Bone marrow (tissue), 2 donors: ENCODE measurements at regions not wholly inside any gene's neighbourhood (a gene's known extent, or its start where the extent isn't known, plus 50 kb on each side); places are given as distances from the start of the nearest gene placed in this dataset.

Experiments
- DNase-seq, 2 donors: peaks; one replicate each; lab custom pipeline; 2025; lab: John Stamatoyannopoulos, UW

DNA sequence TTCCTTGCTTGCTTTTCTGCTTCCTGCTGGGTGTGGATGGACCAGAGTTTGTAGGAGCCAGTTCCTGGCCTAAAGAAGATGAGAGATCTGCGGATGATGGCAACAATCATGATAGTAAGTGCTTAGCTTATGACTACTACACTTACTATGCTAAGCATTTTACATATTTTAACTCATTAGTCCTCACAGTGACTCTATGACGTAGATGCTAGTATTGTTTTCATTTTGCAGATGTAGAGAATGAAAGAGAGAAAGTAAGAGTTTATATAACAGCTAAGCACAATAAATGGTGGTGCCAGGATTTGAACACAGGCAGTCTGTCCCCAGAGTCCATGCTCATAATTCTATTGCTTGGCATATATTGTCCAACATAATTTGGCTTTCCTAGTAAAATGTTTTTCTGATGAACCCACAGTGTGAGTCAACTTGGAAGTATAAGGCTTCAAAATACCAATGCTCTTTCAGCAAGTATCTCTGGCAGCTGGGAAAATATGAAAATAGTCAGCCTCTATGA lies 363.2 kb upstream of the DDHD1 start:
- DNase-seq: no peak

DNA sequence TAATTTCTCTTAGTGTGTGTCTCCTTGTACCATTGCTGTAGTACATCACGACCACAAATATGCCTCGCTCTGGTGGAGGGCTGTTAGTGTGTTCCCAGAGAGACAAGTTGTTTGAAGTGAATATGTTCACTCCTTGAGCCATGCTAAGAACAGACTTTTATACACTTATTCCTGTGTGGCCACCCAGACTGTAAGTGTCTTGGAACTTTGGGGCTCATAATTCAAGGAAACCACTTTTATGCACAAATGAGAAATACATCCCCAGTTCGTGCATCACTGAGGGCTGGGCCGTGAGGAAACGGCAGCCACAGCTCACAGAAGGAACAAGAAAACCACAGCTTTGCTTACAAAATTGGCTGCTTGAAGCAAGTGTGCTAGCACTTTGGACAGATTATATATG lies 362.2 kb upstream of the DDHD1 start:
- no peak for DNase-seq

DNA sequence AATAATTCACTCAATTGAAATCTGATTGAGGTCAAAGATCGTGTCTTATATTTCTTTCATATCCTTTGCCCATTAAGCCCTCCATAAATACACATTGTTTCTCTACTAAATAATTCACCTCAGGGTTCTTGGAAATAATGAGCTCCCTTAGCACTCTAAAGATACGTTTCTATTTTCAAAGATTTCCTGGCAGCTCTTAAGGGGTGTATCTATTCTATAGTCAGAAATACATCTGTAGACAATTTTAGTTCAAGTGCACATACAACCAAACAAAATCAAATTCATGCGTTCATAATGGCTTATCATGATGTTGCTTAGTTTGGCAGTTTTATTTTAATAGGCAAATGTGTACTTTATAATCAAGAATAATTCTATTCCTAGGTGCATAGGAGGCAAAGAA lies 361.1 kb upstream of the DDHD1 start:
- DNase-seq: no peak

DNA sequence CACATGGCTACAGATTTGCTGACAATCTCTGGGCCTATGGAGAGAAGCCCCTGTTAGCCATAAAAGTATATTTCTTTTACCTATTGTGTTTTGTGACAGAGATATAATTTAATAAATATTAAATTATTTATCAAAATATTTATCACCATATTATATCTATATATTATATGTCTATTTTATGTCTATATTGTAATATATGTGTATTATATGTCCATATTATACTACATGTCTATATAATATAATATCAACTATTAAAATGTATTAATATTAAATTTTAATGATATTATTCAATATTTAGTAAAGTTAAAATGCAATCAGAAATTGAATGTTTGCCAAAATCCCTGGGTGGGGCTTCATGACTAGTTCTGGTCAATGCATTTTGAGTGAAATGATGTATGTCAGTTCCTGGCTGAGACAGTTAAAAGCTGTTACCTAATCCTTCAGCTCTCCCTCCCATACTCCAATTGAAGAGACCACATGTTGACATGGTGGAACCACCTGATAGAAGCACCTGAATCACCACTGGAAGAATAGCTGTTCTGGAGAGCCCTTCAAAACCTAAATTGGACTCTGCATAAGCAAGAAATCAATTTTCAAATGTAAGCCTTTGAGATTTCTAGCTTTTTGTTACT lies 357.3 kb upstream of the DDHD1 start:
- DNase-seq: no peak

DNA sequence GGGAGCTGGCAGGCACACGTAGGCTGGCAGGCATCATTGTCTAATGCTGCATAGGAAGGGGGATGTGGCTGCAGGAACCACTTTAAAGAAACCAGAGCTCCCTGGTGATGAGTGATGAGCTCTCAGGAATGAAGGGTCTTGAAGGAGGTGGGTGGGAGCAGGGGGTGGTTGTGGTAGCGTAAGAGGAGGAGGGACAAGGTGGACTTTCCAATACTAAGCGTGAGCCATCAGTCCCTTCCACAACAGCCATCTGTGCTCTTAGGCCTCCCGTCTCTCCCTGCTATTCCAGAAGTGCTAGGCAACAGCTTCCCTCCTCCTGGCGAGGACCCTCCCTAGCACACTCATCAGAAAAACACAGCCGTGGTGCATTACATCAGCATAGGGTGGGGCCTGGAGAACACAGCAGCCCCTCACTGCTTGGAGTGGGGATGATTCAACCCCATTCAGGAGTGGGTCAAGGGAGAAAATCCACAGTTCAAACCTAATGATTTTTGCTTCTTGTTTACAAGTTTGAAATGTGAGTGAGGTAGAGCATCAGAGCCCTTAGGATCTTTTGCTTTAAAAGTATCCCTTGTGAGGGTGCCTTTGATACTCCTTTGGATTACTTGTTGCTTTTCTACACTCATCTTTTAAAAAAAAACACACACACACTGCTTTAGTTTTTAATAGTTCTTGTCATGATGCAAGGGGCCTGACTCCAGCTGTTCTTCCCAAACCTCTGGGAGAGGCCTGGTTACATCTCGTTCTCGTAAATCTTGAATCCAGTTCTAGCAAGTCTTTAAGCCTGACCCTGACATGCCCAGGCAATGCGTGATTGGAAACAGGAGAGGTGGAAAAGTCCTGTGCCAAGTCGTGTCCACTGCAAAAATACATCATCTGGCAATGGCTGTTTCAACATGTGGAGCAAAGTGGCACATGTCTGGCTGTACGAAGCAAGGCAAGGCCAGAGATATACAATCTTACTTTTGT lies 356.4 kb upstream of the DDHD1 start:
- DNase-seq: no peak

DNA sequence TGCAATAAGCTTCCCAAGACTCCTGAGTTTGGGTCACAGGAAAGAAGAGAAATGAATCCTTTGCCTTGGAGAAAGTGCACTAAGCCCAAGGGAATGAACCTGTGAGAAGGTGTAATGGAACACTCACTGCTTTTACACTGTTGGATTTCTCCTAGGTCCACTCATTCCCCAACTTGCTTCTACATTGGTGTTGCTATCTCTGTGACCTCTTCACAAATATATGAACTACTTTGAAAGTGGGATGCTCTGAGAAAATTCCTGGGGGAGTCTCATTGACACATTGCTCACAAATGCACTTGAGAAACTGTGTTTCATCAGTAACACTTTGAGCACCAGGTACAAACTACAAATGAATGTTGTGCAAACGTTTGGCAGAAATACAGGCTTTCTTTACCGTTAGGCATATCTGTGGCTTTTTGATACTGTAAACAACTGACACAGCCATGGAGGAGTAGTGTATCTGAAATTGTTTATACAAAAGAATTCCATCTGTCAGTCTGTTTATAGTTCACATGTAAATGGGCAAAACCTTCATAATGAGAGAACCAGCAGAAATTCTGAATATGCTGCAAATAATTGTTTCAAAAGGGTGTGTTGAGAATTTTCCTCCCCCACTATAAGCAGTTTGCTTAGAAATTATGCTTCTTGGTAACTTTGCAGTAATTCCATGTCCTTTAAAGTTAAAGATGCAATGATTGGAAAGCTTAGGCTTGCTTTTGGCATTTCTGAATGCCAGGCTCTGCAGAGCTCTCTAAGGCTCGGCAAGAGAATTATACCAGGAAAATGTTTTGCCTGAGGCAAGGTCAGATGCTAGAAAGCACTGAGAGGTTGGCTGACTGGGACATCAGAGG lies 348.5 kb upstream of the DDHD1 start:
- DNase-seq: no peak

DNA sequence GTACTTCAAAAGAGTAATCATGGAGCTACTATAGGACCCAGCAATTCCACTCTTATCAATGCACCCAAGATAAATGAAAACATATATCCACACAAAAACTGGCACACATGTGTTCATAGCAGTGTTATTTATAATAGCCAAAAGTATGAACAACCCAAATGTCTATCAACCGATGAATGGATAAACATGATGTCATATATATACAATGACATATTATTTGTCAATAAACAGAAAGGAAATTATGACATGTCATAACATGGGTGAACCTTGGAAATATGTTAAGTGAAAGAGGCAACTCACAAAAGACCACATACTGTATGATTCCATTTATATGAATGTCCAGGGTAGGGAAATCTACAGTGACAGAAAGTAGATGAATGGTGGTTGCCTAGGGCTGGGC lies 347.1 kb upstream of the DDHD1 start:
- DNase-seq: no peak

DNA sequence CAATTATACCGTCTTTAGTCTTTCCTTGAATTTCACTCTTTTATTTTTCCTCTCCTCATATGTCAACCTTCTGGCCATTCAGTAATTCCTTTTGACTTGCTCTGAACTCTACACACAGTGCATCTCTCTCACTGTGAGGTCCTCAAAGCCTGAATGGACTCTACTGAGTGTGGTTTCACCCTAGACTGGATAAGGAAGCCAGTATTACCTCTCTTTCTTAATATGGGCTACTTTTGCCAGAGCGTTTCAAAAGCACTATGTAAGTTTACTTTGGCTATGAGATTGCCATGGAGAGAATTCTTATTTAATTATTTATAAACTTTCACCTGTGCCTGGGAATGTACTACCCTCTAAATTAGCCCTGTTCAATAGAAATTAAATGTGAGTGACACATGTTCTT lies 343.5 kb upstream of the DDHD1 start:
- no peak for DNase-seq

DNA sequence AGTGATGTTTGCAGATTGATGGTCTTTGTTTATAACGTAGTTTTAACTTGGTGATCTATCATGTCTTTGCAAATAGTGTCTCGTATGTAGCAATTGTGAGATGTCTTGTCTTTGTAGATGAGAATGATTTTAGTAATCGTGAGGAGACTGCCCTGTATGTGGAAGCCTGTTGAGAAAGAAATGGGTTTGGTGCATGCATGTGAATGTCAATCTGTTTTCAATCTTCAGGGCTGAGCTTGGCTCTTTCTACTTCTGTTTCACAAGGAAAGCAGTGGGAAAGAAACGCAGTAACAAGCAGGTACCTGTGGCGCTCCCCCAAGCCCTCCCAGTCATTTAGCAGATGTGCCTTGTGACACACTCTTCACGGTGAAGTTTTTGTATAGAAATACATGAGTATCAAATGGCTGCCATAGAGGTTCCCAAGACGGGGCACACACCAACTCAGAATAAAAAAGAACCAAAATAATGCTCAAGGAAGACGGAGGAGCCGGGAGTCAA lies 342.8 kb upstream of the DDHD1 start:
- DNase-seq: no peak

DNA sequence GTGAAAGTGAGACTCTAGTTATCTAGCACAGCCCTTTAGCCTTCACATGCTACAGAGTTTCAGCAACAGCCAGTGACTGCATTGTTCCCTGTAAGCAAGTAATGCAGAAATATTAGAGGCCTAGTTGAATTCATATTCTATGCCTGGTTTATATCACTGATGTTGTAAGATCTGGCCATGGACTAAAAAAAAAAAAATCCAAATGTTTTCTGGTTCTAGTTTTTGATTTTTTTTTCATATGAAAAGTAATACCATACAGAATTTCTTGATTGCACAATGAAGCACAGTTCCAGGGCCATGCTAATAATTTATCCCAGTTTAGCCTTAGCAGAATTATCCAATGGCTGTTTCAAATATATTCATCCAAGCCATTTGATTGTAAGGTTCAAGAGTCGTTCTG lies 341.5 kb upstream of the DDHD1 start:
- DNase-seq: no peak

DNA sequence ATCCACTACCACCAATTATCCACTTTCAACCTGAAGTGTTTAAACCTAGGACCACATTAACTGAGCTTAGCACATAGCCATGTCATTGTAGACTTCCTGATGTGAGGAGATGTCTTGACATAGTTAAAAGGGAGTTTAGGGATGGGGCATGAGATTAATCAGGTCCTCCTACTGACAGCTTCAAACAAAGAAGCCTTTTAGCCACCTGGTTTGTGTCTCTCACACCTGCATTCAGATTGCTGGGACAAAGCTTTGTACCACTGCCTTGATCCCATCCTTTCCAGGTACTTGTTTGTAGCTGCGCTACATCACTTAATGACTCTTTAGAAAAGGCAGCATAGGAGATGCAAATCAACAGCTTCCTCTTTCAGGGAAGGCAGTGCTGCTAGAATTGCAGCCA lies 340.7 kb upstream of the DDHD1 start:
- no peak for DNase-seq

DNA sequence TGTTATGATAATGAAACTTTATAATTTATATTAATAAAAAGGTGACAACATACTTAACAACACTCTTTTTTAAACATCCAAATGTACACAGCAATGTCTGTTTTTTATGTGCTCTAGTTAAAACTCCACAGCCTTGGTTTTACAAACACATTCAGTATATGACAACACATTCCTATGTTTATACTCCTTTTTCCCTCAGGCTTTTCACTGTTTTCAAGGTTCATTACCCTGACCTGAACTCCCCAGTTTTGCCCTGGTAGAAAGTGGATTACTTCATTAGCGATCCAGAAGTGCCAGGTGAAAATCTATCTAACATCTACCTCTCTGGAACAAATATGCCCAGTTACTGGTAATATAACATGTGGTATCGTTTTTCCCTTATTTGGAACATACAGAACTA lies 340.2 kb upstream of the DDHD1 start:
- DNase-seq: no peak

DNA sequence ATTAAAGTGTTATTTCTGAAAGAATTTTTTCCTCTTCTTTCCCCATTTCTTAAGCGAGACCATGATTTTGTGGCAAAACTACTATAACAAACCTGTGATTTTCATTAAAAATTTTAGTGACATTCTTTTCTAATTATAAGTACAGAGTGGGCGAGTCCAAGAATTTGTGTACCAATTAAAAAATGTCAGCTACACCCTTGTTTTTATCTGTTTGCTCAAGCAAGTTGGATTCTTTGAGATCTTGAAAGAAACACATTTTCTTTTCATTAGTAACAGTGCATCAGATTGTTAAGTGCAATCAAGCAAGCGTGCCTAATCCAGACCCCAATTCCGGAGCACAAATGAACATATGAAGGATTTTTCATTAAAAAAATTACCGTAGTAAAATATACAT lies 338.8 kb upstream of the DDHD1 start:
- no peak for DNase-seq

DNA sequence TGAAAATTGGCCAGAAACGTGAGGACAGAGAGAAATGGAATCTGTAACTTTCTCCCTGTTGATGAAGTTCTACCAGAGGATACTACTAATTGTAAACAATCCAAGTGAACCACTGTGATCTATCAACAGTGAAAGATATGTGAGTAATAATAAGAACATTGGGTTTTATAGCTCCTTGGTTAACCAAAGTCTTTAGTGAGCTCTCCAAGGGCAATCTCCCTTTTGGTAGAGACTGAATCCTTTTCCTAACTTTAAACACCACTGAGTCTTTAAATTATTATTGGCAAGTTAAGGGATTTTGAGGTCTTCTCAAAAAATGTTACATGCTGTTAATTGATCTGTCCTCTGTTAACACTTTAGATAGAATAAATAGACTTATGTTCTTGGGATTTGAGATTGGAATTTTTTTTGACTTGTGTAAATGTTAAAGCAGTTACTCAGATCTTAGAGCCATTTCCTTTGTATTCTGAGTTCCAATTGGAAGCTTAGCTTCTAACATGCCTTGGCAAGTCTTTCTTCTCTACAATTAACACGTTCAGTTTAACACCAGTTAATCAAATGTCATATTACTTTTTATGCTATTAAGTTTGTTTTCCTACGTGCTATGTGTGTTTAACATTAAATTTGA lies 338.2 kb upstream of the DDHD1 start:
- no peak for DNase-seq

DNA sequence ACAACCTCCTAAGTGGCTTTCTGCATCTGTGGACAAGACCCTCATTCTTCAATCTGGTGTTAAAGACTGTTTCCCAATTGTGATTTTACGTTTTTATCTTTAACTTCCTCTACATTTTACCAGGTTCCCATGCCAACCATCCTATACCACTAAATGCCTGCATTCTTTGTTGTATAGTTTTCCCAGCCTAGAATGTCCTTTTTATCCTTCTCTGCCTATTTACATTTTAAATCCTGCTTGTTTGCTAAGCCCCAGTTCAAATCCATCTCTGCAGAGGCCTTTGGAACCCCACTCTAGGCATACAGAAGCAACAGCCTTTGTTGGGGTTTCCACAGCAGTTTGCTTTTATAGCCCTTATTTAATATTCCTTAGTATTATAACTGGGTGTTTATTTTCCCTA lies 325.1 kb upstream of the DDHD1 start:
- no peak for DNase-seq

DNA sequence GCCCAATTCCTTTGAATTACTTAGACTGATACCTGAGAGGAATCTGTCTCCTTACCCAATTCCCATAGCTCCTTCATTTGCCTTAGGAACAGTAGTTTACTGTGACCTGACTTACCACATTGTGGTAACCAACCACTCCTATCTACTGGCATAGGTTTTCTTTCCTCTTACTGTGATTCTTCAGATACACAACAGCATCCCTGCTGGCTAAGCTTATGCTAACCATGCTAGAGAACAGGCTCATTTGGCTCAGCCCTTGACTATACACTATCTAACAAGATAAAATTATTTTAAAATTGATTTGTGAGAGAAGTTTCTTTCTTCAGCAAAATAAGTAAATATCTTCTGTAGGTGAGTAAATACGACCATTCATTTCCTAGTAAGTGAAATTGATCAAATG lies 320.4 kb upstream of the DDHD1 start:
- DNase-seq: no peak

DNA sequence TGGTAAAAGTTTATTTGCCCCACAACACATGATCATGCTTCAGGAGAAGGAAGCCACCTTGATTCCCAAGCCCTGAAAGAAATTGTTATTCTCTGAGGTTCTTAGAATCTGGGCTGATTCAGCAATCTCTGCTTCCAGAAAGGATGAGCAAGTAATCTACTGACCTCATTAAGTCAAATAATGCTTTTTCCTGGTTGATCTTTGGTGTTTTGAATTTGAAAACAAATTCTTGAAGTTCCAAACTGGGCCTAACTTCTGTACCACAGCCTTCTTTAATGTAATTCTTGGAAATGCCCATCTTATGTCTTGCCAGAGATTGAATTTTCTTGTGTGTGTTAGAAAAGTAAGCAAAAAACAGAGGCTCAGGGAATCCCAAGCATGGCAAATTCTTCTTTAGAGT lies 319.2 kb upstream of the DDHD1 start:
- DNase-seq: no peak

DNA sequence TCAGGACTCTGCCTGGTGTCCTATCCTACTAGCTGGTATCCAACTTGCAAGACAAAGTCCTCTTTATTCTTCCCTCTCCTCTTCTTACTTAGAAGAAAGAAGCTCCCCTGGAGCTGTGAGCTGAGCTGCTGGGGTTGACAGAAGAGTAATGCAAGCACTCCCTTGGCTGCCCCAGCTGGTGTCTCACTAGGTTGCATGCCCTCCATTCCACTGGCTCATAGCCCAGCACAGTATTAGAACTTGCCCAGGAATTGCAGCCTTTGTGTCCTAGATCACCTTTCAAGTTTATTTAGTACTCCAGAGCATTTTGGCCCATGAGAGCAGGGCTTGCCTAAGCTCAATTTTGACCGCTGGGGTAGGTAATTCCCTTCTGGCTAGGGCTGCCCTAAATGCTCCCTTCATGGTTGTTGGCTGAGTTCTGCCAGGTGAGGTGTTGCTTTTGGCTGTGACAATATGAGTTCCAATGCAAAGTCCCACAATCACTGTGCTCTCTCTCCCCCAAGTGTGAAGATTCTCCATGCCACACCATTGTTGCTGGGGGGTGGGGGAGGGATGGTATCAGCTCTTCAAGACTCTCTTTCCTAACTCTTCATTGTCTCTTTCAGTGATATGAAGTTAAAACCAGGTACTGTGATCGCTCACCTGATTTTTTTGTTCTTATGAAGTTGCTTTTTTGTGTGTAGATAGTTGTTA lies 317.4 kb upstream of the DDHD1 start:
- DNase-seq: no peak

DNA sequence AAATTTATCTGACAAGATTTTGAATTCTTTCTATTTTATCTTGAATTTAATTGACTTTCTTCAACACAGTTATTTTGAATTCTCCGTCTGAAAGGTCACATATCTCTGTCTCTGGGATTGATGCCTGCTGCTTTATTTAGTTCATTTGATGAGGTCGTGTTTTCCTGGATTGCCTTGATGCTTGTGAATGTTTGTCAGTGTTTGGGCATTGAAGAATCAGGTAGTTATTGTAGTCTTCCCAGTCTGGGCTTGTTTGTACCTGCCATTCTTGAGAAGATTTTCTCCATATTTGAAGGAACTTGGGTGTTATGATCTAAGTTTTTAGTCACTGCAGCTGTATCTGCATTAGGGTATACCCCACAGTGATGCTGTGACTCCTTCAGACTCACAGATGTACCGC lies 315.8 kb upstream of the DDHD1 start:
- DNase-seq: no peak

DNA sequence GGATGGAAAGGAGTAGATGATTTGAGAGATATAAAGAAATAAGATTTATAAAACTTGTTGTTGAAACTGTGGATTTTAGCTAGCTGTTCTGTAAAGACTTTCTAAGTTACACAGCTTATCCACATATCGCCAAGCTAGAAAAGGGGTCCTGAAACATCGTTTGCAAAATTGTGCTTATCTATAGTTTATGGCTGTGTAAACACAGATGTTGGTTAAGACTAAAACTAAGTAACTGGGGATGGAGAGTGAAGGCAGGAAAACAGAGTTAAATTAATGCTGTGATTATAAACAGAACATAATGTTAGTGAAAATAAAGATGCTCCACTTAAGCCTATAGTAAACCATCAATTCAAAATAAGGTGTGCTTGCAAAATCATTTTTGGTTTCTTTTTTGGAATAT lies 311.3 kb upstream of the DDHD1 start:
- DNase-seq: no peak
